GM21717 (cell line): ENCODE measurements at regions not wholly inside any gene's neighbourhood (a gene's known extent, or its start where the extent isn't known, plus 50 kb on each side); places are given as distances from the start of the nearest gene placed in this dataset.

Source experiments
- ATAC-seq: cut with Tn5 transposase; IDR thresholded peaks from one replicate; pipeline ENCODE4 v1.9.1; 2021; ENCODE audit warnings: mild to moderate bottlenecking, moderate library complexity; ENCODE audit not compliant: unreplicated experiment

GRCh38 chr4:137693641-137694040 is 161.3 kb upstream of the PCDH18 start:
- ATAC-seq = no peak

GRCh38 chr4:137692205-137692604 is 159.9 kb upstream of the PCDH18 start:
- no peak for ATAC-seq

GRCh38 chr4:137688651-137689050 is 156.4 kb upstream of the PCDH18 start:
- no peak for ATAC-seq

- ATAC-seq = no peak
Measured at GRCh38 chr4:137685357-137685756, 153.1 kb upstream of the PCDH18 start.

GRCh38 chr4:137681081-137681480 is 148.8 kb upstream of the PCDH18 start:
- ATAC-seq = no peak

- ATAC-seq = no peak
Measured at GRCh38 chr4:137678796-137679195, 146.5 kb upstream of the PCDH18 start.

GRCh38 chr4:137677863-137678262 is 145.6 kb upstream of the PCDH18 start:
- no peak for ATAC-seq

- ATAC-seq = no peak
Measured at GRCh38 chr4:137676357-137676998, 144.2 kb upstream of the PCDH18 start.

GRCh38 chr4:137674066-137674465 is 141.8 kb upstream of the PCDH18 start:
- no peak for ATAC-seq

- ATAC-seq = no peak
Measured at GRCh38 chr4:137668885-137669545, 136.7 kb upstream of the PCDH18 start.

GRCh38 chr4:137664416-137664815 is 132.1 kb upstream of the PCDH18 start:
- no peak for ATAC-seq

GRCh38 chr4:137664046-137664387 is 131.7 kb upstream of the PCDH18 start:
- no peak for ATAC-seq

- ATAC-seq = no peak
Measured at GRCh38 chr4:137663251-137664045, 131.2 kb upstream of the PCDH18 start.

- ATAC-seq = no peak
Measured at GRCh38 chr4:137661693-137662092, 129.4 kb upstream of the PCDH18 start.

GRCh38 chr4:137660211-137660610 is 127.9 kb upstream of the PCDH18 start:
- no peak for ATAC-seq

- no peak for ATAC-seq
Measured at GRCh38 chr4:137659431-137659830, 127.1 kb upstream of the PCDH18 start.

GRCh38 chr4:137656661-137657060 is 124.4 kb upstream of the PCDH18 start:
- no peak for ATAC-seq

GRCh38 chr4:137655302-137655701 is 123.0 kb upstream of the PCDH18 start:
- no peak for ATAC-seq

- ATAC-seq = no peak
Measured at GRCh38 chr4:137651128-137651527, 118.8 kb upstream of the PCDH18 start.

GRCh38 chr4:137649711-137650450 is 117.6 kb upstream of the PCDH18 start:
- ATAC-seq = no peak

GRCh38 chr4:137648531-137648930 is 116.2 kb upstream of the PCDH18 start:
- ATAC-seq = no peak
